Activated naive CD4-positive, alpha-beta T cell treated with anti-CD3 and anti-CD28 coated beads, Interleukin-2, amount 50 U/mL, for 72 hours (primary cell): ENCODE measurements at regions not wholly inside any gene's neighbourhood (a gene's known extent, or its start where the extent isn't known, plus 50 kb on each side); places are given as distances from the start of the nearest gene placed in this dataset.
A peak's percentile ranks its signal among the peaks of the same experiment; 100 is the strongest.

ENCODE experiments used
- ATAC-seq, 2 donors: fragments of 150-1000 bp; cut with Tn5 transposase; 2 replicates each; pipeline ENCODE4 v1.10.0; 2021; ENCODE audit warnings: mild to moderate bottlenecking in 2 of 2, moderate library complexity in 2 of 2
- DNase-seq, 2 donors: peaks; one replicate each; pipeline ENCODE4 v3.0.0; 2021 to 2022; ENCODE audit warnings: low spot score in 2 of 2
- H3K27ac Mint-ChIP-seq, 2 donors: one replicate each; pipeline ENCODE4 v1.8.0; 2022; ENCODE audit warnings: mild to moderate bottlenecking in 2 of 2, mixed read lengths in 2 of 2
- H3K36me3 Mint-ChIP-seq, 2 donors: one replicate each; pipeline ENCODE4 v1.8.0; 2022; ENCODE audit warnings: mixed read lengths in 2 of 2
- H3K9me3 Mint-ChIP-seq, 2 donors: one replicate each; pipeline ENCODE4 v1.8.0; 2022; ENCODE audit warnings: mixed read lengths in 2 of 2

DNA sequence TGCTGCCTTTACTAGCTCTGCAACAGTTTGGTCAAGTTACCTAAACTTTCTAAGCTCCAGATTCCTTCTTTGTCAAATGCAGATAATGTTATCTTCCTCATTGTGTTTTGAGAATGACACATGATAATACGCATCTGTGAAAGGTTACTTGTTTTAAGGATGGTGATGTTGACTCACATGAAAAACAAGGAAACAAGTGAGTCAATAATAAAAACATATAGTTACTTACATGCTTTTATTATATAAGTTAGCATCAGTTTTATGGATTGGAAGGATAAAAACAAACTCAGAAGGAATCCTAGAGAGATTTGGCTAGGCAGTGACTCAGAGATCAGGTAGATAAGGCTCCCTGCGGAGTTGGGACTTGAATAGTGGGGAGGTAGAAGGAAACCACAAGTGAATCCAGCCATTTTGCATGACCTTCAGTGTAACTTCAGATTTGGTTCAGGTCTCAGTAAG lies 144.6 kb downstream of the LMO4 start:
- no peak overlapping the region for H3K27ac Mint-ChIP-seq
- no peaks in the 10 kb centered on the region for H3K9me3 Mint-ChIP-seq
- no peak for DNase-seq
- ATAC-seq: no peak
- no peaks in the 10 kb centered on the region for H3K36me3 Mint-ChIP-seq

DNA sequence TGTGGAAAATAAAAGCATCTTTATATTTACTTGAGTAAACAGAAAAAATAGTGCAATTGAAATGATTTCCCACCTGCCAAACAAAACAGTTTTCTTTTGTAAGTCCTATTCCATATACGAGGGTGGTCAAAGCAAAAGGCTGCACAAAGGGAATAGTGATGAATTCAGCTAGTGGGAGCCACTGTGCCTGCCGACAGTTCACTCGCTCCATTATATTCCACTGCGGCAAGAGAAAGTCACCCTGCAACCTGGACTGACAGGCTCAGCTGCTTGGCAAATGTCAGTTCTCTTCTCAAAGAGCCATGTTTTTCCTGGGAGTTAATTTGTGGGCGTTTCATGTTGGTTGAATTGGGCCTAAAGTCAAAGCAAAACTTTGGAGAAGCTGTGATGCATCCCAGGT lies 145.4 kb downstream of the LMO4 start:
- no peak overlapping the region for H3K27ac Mint-ChIP-seq
- no peaks in the 10 kb centered on the region for H3K36me3 Mint-ChIP-seq
- no peaks in the 10 kb centered on the region for H3K9me3 Mint-ChIP-seq
- DNase-seq (no peak), ATAC-seq (no peak)

- DNase-seq (no peak), ATAC-seq (no peak)
- no peaks in the 10 kb centered on the region for H3K36me3 Mint-ChIP-seq
- H3K9me3 Mint-ChIP-seq: no peaks in the 10 kb centered on the region
- no peak overlapping the region for H3K27ac Mint-ChIP-seq
These were observed 149.6 kb downstream of the LMO4 start for GRCh38 chr1:87478231-87478630.

- DNase-seq (no peak), ATAC-seq (no peak)
- no peaks in the 10 kb centered on the region for H3K9me3 Mint-ChIP-seq
- H3K36me3 Mint-ChIP-seq: no peaks in the 10 kb centered on the region
- H3K27ac Mint-ChIP-seq: no peak overlapping the region
These were observed 166.5 kb downstream of the LMO4 start for GRCh38 chr1:87495147-87495546.

- no peaks in the 10 kb centered on the region for H3K9me3 Mint-ChIP-seq
- DNase-seq: no peak
- no peak for ATAC-seq
- no peaks in the 10 kb centered on the region for H3K36me3 Mint-ChIP-seq
- no peak overlapping the region for H3K27ac Mint-ChIP-seq
These were observed 167.2 kb downstream of the LMO4 start for GRCh38 chr1:87495870-87496269.

- H3K9me3 Mint-ChIP-seq: no peaks in the 10 kb centered on the region
- no peak for DNase-seq
- no peaks in the 10 kb centered on the region for H3K36me3 Mint-ChIP-seq
- peak in 1 of 2 donors; percentile 18 for ATAC-seq
- no peak overlapping the region for H3K27ac Mint-ChIP-seq
These were observed 168.9 kb downstream of the LMO4 start for GRCh38 chr1:87497380-87498203.

GRCh38 chr1:87501738-87502137 lies 173.1 kb downstream of the LMO4 start:
- H3K27ac Mint-ChIP-seq: no peak overlapping the region
- H3K9me3 Mint-ChIP-seq: no peaks in the 10 kb centered on the region
- DNase-seq: no peak
- H3K36me3 Mint-ChIP-seq: no peaks in the 10 kb centered on the region
- no peak for ATAC-seq

DNA sequence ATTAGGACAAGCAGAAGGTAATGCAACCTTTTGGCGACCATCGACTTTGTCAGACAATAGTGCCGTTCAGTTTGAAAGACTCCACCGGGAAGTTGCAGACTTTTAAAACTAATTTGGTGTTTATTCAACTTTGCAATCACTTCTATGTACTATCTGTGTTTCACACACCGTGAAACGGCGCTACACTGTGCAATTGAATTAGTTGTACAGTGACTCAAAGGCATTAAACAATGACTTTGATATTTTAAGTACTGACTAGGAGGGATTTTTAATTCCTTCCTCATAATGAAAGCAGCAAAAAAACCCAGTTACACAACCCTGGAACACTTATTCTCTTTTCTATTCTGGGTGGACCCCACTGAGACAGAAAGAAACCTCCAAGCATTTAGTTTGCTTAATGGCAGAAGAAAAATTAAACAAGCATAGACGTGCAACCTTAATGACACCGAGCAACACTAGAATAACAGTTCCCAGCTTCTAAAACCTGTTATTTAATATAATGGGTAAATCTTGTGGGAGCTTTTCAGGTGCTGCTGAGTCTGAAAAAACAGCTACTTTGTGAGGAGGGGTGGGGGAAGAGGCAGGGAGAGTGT lies 176.8 kb downstream of the LMO4 start:
- no peaks in the 10 kb centered on the region for H3K36me3 Mint-ChIP-seq
- DNase-seq (no peak), ATAC-seq (no peak)
- no peaks in the 10 kb centered on the region for H3K9me3 Mint-ChIP-seq
- no peak overlapping the region for H3K27ac Mint-ChIP-seq

- H3K36me3 Mint-ChIP-seq: no peaks in the 10 kb centered on the region
- no peak overlapping the region for H3K27ac Mint-ChIP-seq
- ATAC-seq (no peak), DNase-seq (no peak)
- H3K9me3 Mint-ChIP-seq: no peaks in the 10 kb centered on the region
These were observed 177.5 kb downstream of the LMO4 start for GRCh38 chr1:87506147-87506546.

- no peak for ATAC-seq
- Mint-ChIP-seq H3K9me3 (no peaks in the 10 kb centered on the region), H3K36me3 (no peaks in the 10 kb centered on the region), H3K27ac (no peak overlapping the region)
- DNase-seq: no peak
These were observed 179.6 kb downstream of the LMO4 start for GRCh38 chr1:87508247-87508787.

DNA sequence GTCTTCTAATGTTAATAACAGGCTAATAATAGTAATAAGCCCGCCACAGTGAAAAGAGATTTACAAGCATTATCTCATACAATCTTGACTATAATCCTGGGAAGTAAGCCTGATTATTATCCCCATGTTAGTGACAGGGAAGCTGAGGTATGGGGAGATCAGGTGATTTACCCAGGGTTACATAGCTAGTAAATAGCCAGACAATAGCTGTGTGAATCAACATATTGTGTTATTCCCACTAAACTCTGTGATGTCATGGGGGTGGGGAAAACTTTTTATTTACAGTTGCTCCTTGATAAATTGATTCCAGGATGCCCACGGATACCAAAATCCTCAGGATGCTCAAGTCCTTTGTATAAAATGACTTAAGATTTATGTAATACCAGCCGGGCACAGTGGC lies 181.9 kb downstream of the LMO4 start:
- Mint-ChIP-seq H3K36me3 (no peaks in the 10 kb centered on the region), H3K9me3 (no peaks in the 10 kb centered on the region), H3K27ac (no peak overlapping the region)
- ATAC-seq (no peak), DNase-seq (no peak)

- DNase-seq (no peak), ATAC-seq (no peak)
- Mint-ChIP-seq H3K36me3 (no peaks in the 10 kb centered on the region), H3K9me3 (no peaks in the 10 kb centered on the region), H3K27ac (no peak overlapping the region)
These were observed 182.8 kb downstream of the LMO4 start for GRCh38 chr1:87511449-87511848.

DNA sequence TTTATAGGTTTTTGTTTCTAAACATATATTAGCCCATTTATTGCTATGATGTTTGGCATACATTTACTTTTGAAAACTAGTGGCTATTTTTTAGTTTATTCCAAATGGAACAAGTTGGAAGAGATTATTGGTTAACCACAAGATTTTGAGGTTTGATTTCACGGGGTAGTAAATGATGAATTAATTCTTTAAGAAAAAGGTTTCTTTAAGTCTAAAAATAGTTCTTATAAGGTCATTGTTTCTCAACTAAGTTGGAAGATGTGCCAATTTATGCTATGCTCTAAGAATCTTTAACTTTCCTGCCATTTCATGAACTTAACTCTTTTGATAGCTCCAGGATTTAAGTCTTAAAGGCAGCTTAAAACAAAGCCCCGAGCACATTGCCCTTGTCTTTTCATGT lies 183.8 kb downstream of the LMO4 start:
- Mint-ChIP-seq H3K36me3 (no peaks in the 10 kb centered on the region), H3K27ac (no peak overlapping the region), H3K9me3 (no peaks in the 10 kb centered on the region)
- no peak for ATAC-seq
- no peak for DNase-seq

- H3K27ac Mint-ChIP-seq: no peak overlapping the region
- H3K36me3 Mint-ChIP-seq: no peaks in the 10 kb centered on the region
- DNase-seq: no peak
- H3K9me3 Mint-ChIP-seq: no peaks in the 10 kb centered on the region
- ATAC-seq: no peak
These were observed 184.6 kb downstream of the LMO4 start for GRCh38 chr1:87513255-87513654.

DNA sequence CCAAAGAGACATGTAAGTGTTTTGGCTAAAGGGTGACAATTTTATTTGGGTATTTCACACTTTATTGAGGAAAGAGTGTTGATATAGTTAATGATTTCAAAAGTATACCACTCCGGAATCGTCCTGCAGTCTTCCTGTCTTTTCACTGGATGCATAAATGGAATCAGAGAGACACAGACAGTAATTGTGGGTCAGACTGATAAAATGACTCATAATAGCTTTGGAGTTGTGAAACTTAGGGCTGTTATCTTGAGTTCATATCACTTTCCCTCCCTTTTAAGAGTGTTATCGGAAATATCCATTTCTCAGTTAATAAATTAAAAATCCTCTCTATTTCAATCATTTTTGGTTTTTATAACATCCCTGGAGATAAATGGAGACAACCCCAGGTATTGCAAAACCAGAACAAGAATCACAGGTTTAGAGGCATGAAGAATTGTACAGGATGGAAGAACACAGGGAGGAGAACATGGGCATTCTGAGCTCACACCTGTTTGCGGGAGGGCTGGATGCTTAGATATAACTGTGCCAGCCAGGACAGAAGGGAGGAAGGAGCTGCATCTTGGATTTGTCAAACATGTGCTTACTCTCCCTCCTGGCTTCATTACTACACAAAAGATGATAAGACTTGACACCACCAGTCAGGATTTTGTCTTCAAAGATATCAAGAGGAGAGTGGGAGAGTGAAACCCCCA lies 185.4 kb downstream of the LMO4 start:
- H3K36me3 Mint-ChIP-seq: no peaks in the 10 kb centered on the region
- no peaks in the 10 kb centered on the region for H3K9me3 Mint-ChIP-seq
- no peak overlapping the region for H3K27ac Mint-ChIP-seq
- DNase-seq (no peak), ATAC-seq (no peak)

- DNase-seq: no peak
- no peak overlapping the region for H3K27ac Mint-ChIP-seq
- no peaks in the 10 kb centered on the region for H3K36me3 Mint-ChIP-seq
- ATAC-seq: no peak
- peaks cover 0 to 5% of the 10 kb centered on the region in 2 donors for H3K9me3 Mint-ChIP-seq
These were observed 187.1 kb downstream of the LMO4 start for GRCh38 chr1:87515781-87516180.

- DNase-seq (no peak), ATAC-seq (no peak)
- Mint-ChIP-seq H3K36me3 (no peaks in the 10 kb centered on the region), H3K9me3 (peaks cover 4 to 5% of the 10 kb centered on the region in 2 donors), H3K27ac (no peak overlapping the region)
These were observed 190.1 kb downstream of the LMO4 start for GRCh38 chr1:87518794-87519193.
